H1 (cell line): ENCODE measurements at regions not wholly inside any gene's neighbourhood (a gene's known extent, or its start where the extent isn't known, plus 50 kb on each side); places are given as distances from the start of the nearest gene placed in this dataset.

Experiments used
- CTCF ChIA-PET: fragments of 300-600 bp; sonication (Branson Sonifier 250); formaldehyde crosslinking; loops from one replicate; lab custom pipeline; 2021; ENCODE audit not compliant: partially characterized antibody; lab: Charles Lee
- POLR2A ChIA-PET: fragments of 300-600 bp; sonication (Branson Sonifier 250); formaldehyde crosslinking; loops from one replicate; lab custom pipeline; 2021; ENCODE audit warnings: inconsistent platforms; ENCODE audit not compliant: partially characterized antibody; lab: Charles Lee
- DNase-seq, 2 experiments: peaks; one replicate each; pipeline versions ENCODE4 v3.0.0 to v3.0.0-alpha.2; 2010 to 2022; ENCODE audit warnings: low spot score in 2 of 2, low read depth in 1 of 2, mixed read lengths in 1 of 2
- FAIRE-seq: peaks from 2 replicates; lab custom pipeline; 2011; peaks lifted over from hg19 to GRCh38; lab: Jason Lieb, UNC
- H2AFZ ChIP-seq: 2 replicates; pipeline ENCODE4 v1.8.1; 2012; ENCODE audit warnings: low read length, inconsistent platforms
- H2AK5ac ChIP-seq: 2 replicates; pipeline ENCODE4 v1.6.1; 2013; ENCODE audit warnings: low read depth, low read length
- H2BK120ac ChIP-seq: replicated peaks from 2 replicates; pipeline ENCODE3; 2013; ENCODE audit warnings: low read depth, low read length, inconsistent platforms
- H2BK12ac ChIP-seq: 2 replicates; pipeline ENCODE4 v1.6.1; 2013; ENCODE audit warnings: low read depth, low read length
- H2BK15ac ChIP-seq: 2 replicates; pipeline ENCODE4 v1.6.1; 2013; ENCODE audit warnings: low read length
- H2BK20ac ChIP-seq: 2 replicates; pipeline ENCODE4 v1.6.1; 2013; ENCODE audit warnings: low read length
- H2BK5ac ChIP-seq: 2 replicates; pipeline ENCODE4 v1.6.1; 2013; ENCODE audit warnings: low read depth, low read length
- H3K14ac ChIP-seq: 2 replicates; pipeline ENCODE4 v1.6.1; 2013; ENCODE audit warnings: inconsistent platforms; ENCODE audit not compliant: insufficient read length
- H3K18ac ChIP-seq: 2 replicates; pipeline ENCODE4 v1.6.1; 2013; ENCODE audit warnings: low read length; ENCODE audit errors: extremely low read depth
- H3K23ac ChIP-seq: 2 replicates; pipeline ENCODE4 v1.6.1; 2013; ENCODE audit warnings: inconsistent platforms; ENCODE audit not compliant: insufficient read length
- H3K23me2 ChIP-seq: 2 replicates; pipeline ENCODE4 v1.6.1; 2013; ENCODE audit warnings: low read depth, low read length
- H3K27ac ChIP-seq: 2 replicates; pipeline ENCODE4 v1.6.1; 2011; ENCODE audit warnings: low read depth, low read length, inconsistent platforms
- H3K27me3 ChIP-seq, 4 experiments: replicated peaks in 1 of 4; 1 replicate in 1 of 4; 2 replicates in 3 of 4; pipeline versions ENCODE4 v1.6.1 to v1.8.1; 2011 to 2013; ENCODE audit warnings: low read length in 3 of 4, mild to moderate bottlenecking in 3 of 4, inconsistent platforms in 2 of 4, mixed read lengths in 2 of 4, moderate library complexity in 1 of 4; ENCODE audit not compliant: control insufficient read depth in 3 of 4, insufficient read depth in 3 of 4; ENCODE audit errors: extremely low read depth in 1 of 4
- H3K36me3 ChIP-seq, 4 experiments: 2 replicates each; pipeline versions ENCODE4 v1.6.1 to v1.8.1; 2011 to 2013; ENCODE audit warnings: mild to moderate bottlenecking in 4 of 4, low read length in 3 of 4, moderate library complexity in 2 of 4, control low read depth in 1 of 4, inconsistent platforms in 1 of 4; ENCODE audit not compliant: insufficient read depth in 4 of 4, control insufficient read depth in 2 of 4
- H3K4ac ChIP-seq: replicated peaks from 2 replicates; pipeline ENCODE3; 2013; ENCODE audit warnings: low read length, low read depth, mixed read lengths, inconsistent platforms; ENCODE audit not compliant: insufficient read length
- H3K4me1 ChIP-seq, 4 experiments: replicated peaks in 1 of 4; 1 replicate in 1 of 4; 2 replicates in 3 of 4; pipeline versions ENCODE4 v1.6.1 to v1.8.1; 2011 to 2013; ENCODE audit warnings: low read length in 3 of 4, inconsistent platforms in 2 of 4, mixed read lengths in 1 of 4; ENCODE audit not compliant: insufficient read depth in 4 of 4, control insufficient read depth in 3 of 4
- H3K4me2 ChIP-seq, 2 experiments: 2 replicates each; pipeline versions ENCODE4 v1.6.1 to v1.8.1; 2011 to 2013; ENCODE audit warnings: low read depth in 2 of 2, low read length in 2 of 2, control low read depth in 1 of 2, inconsistent platforms in 1 of 2, mild to moderate bottlenecking in 1 of 2; ENCODE audit not compliant: insufficient read depth in 1 of 2
- H3K4me3 ChIP-seq, 4 experiments: fragments of 200-600, 300-600 bp in 1 of 4; sonication (generic), shearing (Covaris generic), sonication (Bioruptor Twin) in 1 of 4; 2 replicates each; pipeline versions ENCODE4 v1.5.1 to v1.8.1; 2011 to 2016; ENCODE audit warnings: low read length in 4 of 4, low read depth in 3 of 4, control low read depth in 2 of 4, inconsistent platforms in 2 of 4, mild to moderate bottlenecking in 2 of 4, mixed read lengths in 1 of 4, moderate library complexity in 1 of 4; ENCODE audit not compliant: insufficient read depth in 2 of 4; ENCODE audit errors: extremely low read depth in 1 of 4
- H3K56ac ChIP-seq: replicated peaks from 2 replicates; pipeline ENCODE3; 2013; ENCODE audit warnings: low read depth, mild to moderate bottlenecking, mixed read lengths, low read length, inconsistent platforms; ENCODE audit not compliant: insufficient read length
- H3K79me1 ChIP-seq: 2 replicates; pipeline ENCODE4 v1.6.1; 2013; ENCODE audit warnings: low read depth, low read length, control low read depth
- H3K79me2 ChIP-seq, 2 experiments: 2 replicates each; pipeline versions ENCODE4 v1.6.1 to v1.8.1; 2012 to 2013; ENCODE audit warnings: low read length in 2 of 2, mild to moderate bottlenecking in 2 of 2, inconsistent platforms in 1 of 2; ENCODE audit not compliant: insufficient read depth in 2 of 2, control insufficient read depth in 1 of 2
- H3K9ac ChIP-seq, 4 experiments: replicated peaks in 1 of 4; 1 replicate in 1 of 4; 2 replicates in 3 of 4; pipeline versions ENCODE4 v1.6.1 to v1.8.1; 2011 to 2013; ENCODE audit warnings: low read depth in 3 of 4, low read length in 3 of 4, control low read depth in 2 of 4, mild to moderate bottlenecking in 2 of 4, moderate library complexity in 2 of 4, inconsistent platforms in 1 of 4; ENCODE audit errors: extremely low read depth in 1 of 4
- H3K9me3 ChIP-seq, 2 experiments: 2 replicates each; pipeline versions ENCODE4 v1.6.1 to v1.8.1; 2012 to 2013; ENCODE audit warnings: mild to moderate bottlenecking in 2 of 2, moderate library complexity in 2 of 2, control low read depth in 1 of 2, inconsistent platforms in 1 of 2, low read depth in 1 of 2, low read length in 1 of 2, mixed read lengths in 1 of 2; ENCODE audit not compliant: insufficient read depth in 2 of 2
- H4K20me1 ChIP-seq, 2 experiments: replicated peaks in 1 of 2; 2 replicates each; pipeline versions ENCODE3 to v1.8.1; 2011 to 2013; ENCODE audit warnings: inconsistent platforms in 2 of 2, low read length in 2 of 2, mild to moderate bottlenecking in 1 of 2; ENCODE audit not compliant: insufficient read depth in 2 of 2, control insufficient read depth in 1 of 2
- H4K5ac ChIP-seq: 2 replicates; pipeline ENCODE4 v1.6.1; 2013; ENCODE audit warnings: low read length, low read depth, mixed read lengths, inconsistent platforms; ENCODE audit not compliant: insufficient read length
- H4K8ac ChIP-seq: 2 replicates; pipeline ENCODE4 v1.8.0; 2013; ENCODE audit warnings: mild to moderate bottlenecking, moderate library complexity, low read length, inconsistent platforms; ENCODE audit not compliant: insufficient read depth; ENCODE audit errors: extremely low read depth
- H4K91ac ChIP-seq: replicated peaks from 2 replicates; pipeline ENCODE3; 2013; ENCODE audit warnings: low read length, mixed read lengths, inconsistent platforms; ENCODE audit not compliant: insufficient read length
- EGR1 ChIP-seq: IDR thresholded peaks from 2 replicates; pipeline ENCODE4 v1.6.1; 2011; ENCODE audit warnings: low read depth, low read length, borderline replicate concordance
- FOSL1 ChIP-seq: IDR thresholded peaks from 2 replicates; pipeline ENCODE4 v1.6.1; 2011; ENCODE audit warnings: mild to moderate bottlenecking, low read depth, low read length, moderate library complexity; ENCODE audit not compliant: insufficient read depth
- GTF2F1 ChIP-seq: IDR thresholded peaks from 2 replicates; pipeline ENCODE4 v1.6.1; 2012; ENCODE audit warnings: low read depth, low read length, improper control_type of control experiment, borderline replicate concordance
- KDM1A ChIP-seq: fragments of 200-600, 300-600 bp; sonication (generic); IDR thresholded peaks from 2 replicates; pipeline ENCODE4 v1.7.1; 2016; ENCODE audit warnings: mild to moderate bottlenecking, low read length, borderline replicate concordance
- KDM4A ChIP-seq: IDR thresholded peaks from one replicate; pipeline ENCODE4 v1.7.1; 2012; ENCODE audit warnings: low read depth, mild to moderate bottlenecking, moderate library complexity, low read length, inconsistent platforms; ENCODE audit not compliant: severe bottlenecking
- PHF8 ChIP-seq: fragments of 200-600 bp; sonication (generic); conservative IDR thresholded peaks from 2 replicates; pipeline ENCODE4 v1.7.1; 2012; ENCODE audit warnings: low read depth, mild to moderate bottlenecking, inconsistent platforms, low read length, moderate library complexity
- SAP30 ChIP-seq: fragments of 300-600 bp; sonication (generic); IDR thresholded peaks from 2 replicates; pipeline ENCODE4 v1.7.1; 2012; ENCODE audit warnings: low read length, moderate library complexity, mild to moderate bottlenecking, inconsistent platforms; ENCODE audit not compliant: insufficient read depth, insufficient replicate concordance
- SIX5 ChIP-seq: IDR thresholded peaks from 2 replicates; pipeline ENCODE4 v1.6.1; 2011; ENCODE audit warnings: mild to moderate bottlenecking, low read depth, low read length
- SRF ChIP-seq: IDR thresholded peaks from 2 replicates; pipeline ENCODE4 v1.6.1; 2011; ENCODE audit warnings: mild to moderate bottlenecking, low read depth, low read length, moderate library complexity
- USF2 ChIP-seq: IDR thresholded peaks from 2 replicates; pipeline ENCODE4 v1.6.1; 2011; ENCODE audit warnings: low read length, improper control_type of control experiment
- ZNF274 ChIP-seq: IDR thresholded peaks from 2 replicates; pipeline ENCODE4 v1.7.0; 2012; ENCODE audit warnings: low read length, borderline replicate concordance; ENCODE audit errors: extremely low read depth
- WGBS, 2 experiments: shearing (Covaris generic) in 1 of 2; methylation state at CpG; one replicate each; pipeline versions ENCODE4 v1.1.6 to v1.1.7; 2013 to 2015; ENCODE audit warnings: low lambda C conversion rate in 2 of 2, mixed read lengths in 2 of 2, inconsistent platforms in 1 of 2, low coverage in 1 of 2, missing lambda C conversion rate in 1 of 2; ENCODE audit not compliant: insufficient replicate concordance in 2 of 2, insufficient coverage in 1 of 2, insufficient read length in 1 of 2; ENCODE audit errors: extremely low coverage in 1 of 2, missing lambda C conversion rate in 1 of 2; 5-methylcytosine and 5-hydroxymethylcytosine counted together

GRCh38 chr10:3928078-3928477 is 143.1 kb upstream of the KLF6 start:
- H3K36me3 ChIP-seq: no peaks in the 10 kb centered on the region
- CTCF ChIA-PET: interaction anchor here (1.8 kb wide), 1 partner anchor 10 kb away, joined by 4 read pairs; no protein-coding TSS in a partner anchor
- H3K18ac ChIP-seq: no peak overlapping the region
- H2AFZ ChIP-seq: no peak overlapping the region
- no peaks in the 10 kb centered on the region for H3K27me3 ChIP-seq
- H3K79me2 ChIP-seq: no peaks in the 10 kb centered on the region
- no peak overlapping the region for H3K4me2 ChIP-seq
- H3K23me2 ChIP-seq: no peaks in the 10 kb centered on the region
- no peak overlapping the region for H4K91ac ChIP-seq
- H3K9me3 ChIP-seq: no peaks in the 10 kb centered on the region
- H4K20me1 ChIP-seq: no peaks in the 10 kb centered on the region
- no peaks in the 10 kb centered on the region for H3K4me1 ChIP-seq
- DNase-seq (no peak), FAIRE-seq (no peak)
- H4K8ac ChIP-seq: no peak overlapping the region
- H2BK120ac ChIP-seq: no peak overlapping the region
- POLR2A ChIA-PET: no interaction called here
- H3K23ac ChIP-seq: no peak overlapping the region
- H2AK5ac ChIP-seq: no peak overlapping the region
- WGBS, 2 experiments: 66% methylated on average over 3 of the region's 3 CpGs; no CpG with 5 or more reads in 1 of the 2 experiments
- H4K5ac ChIP-seq: no peak overlapping the region
- H3K9ac ChIP-seq: no peak overlapping the region
- no peak overlapping the region for H3K14ac ChIP-seq
- no peaks in the 10 kb centered on the region for H3K79me1 ChIP-seq
- no peak overlapping the region for H3K56ac ChIP-seq
- no peak overlapping the region for H2BK12ac ChIP-seq
- H2BK5ac ChIP-seq: no peak overlapping the region
- H2BK15ac ChIP-seq: no peak overlapping the region
- no peak overlapping the region for H3K4ac ChIP-seq
- no peak overlapping the region for H3K27ac ChIP-seq
- H2BK20ac ChIP-seq: no peak overlapping the region
- H3K4me3 ChIP-seq: no peak overlapping the region
- TF ChIP-seq USF2 (no peak), SIX5 (no peak), ZNF274 (no peak), GTF2F1 (no peak), PHF8 (no peak), SRF (no peak), SAP30 (no peak), KDM1A (no peak), FOSL1 (no peak), KDM4A (no peak), EGR1 (no peak)
